DND-41 (cell line): ENCODE measurements at regions not wholly inside any gene's neighbourhood (a gene's known extent, or its start where the extent isn't known, plus 50 kb on each side); places are given as distances from the start of the nearest gene placed in this dataset.
A peak's percentile ranks its signal among the peaks of the same experiment; 100 is the strongest.

ENCODE experiments used
- CTCF ChIP-seq: IDR thresholded peaks from 2 replicates; pipeline ENCODE4 v1.5.1; 2012; ENCODE audit warnings: borderline replicate concordance, low read length, moderate library complexity, mild to moderate bottlenecking; ENCODE audit not compliant: poor library complexity, severe bottlenecking; ENCODE audit errors: extremely low read depth
- EZH2 ChIP-seq: IDR thresholded peaks from 3 replicates; pipeline ENCODE4 v1.6.1; 2012; ENCODE audit warnings: borderline replicate concordance, low read depth, mild to moderate bottlenecking, moderate library complexity, low read length, inconsistent platforms; ENCODE audit not compliant: severe bottlenecking

- peak; percentile 35 for TF ChIP-seq CTCF
- no peak for TF ChIP-seq EZH2
Observed at GRCh38 chr1:60425528-60425927, 352.0 kb upstream of the C1orf87 start.
